K562 (cell line): ENCODE measurements at regions not wholly inside any gene's neighbourhood (a gene's known extent, or its start where the extent isn't known, plus 50 kb on each side); places are given as distances from the start of the nearest gene placed in this dataset.

ENCODE experiments used
- ATAC-seq: fragments of 200-7000 bp; cut with Tn5 transposase; 3 replicates; pipeline ENCODE4 v1.9.1; 2020; ENCODE audit warnings: moderate library complexity
- BruUV-seq: library from RNA; stranded (reverse); fragments of 400-500 nt; replicated peaks from 2 replicates; lab custom pipeline; 2021; lab: Mats Ljungman, UMichigan
- CTCF ChIA-PET: fragments of 300-600 bp; formaldehyde crosslinking; extraction: SDS; loops from one replicate; lab custom pipeline; 2021; ENCODE audit warnings: low intra/inter-chr PET ratio; lab: Yijun Ruan, JAX
- POLR2A ChIA-PET: fragments of 300-600, 350-650 bp; sonication (Branson Sonifier 250); formaldehyde crosslinking; extraction: SDS; loops from one replicate; lab custom pipeline; 2021; ENCODE audit warnings: antibody characterized with exemption, inconsistent platforms; lab: Yijun Ruan, JAX
- DNase-seq, 4 experiments: peaks; one replicate each; pipeline versions ENCODE4 v3.0.0 to v3.0.0-alpha.2; 2011 to 2018; ENCODE audit warnings: low spot score in 3 of 4, mixed read lengths in 3 of 4; ENCODE audit errors: extremely low read depth in 1 of 4
- FAIRE-seq: peaks from 2 replicates; lab custom pipeline; 2011; peaks lifted over from hg19 to GRCh38; lab: Jason Lieb, UNC
- H2AFZ ChIP-seq: 2 replicates; pipeline ENCODE4 v1.6.0; 2011; ENCODE audit warnings: low read depth, low read length, control low read depth, inconsistent platforms
- H3K27ac ChIP-seq: fragments of 200-600 bp; 3 replicates; pipeline ENCODE4 v1.8.0; 2011; ENCODE audit warnings: low read depth, mild to moderate bottlenecking, control low read depth, inconsistent platforms, low read length, moderate library complexity, mixed read lengths; ENCODE audit errors: extremely low read depth
- H3K27me3 ChIP-seq, 2 experiments: fragments of 300-600 bp in 1 of 2; 2 replicates in 1 of 2; 3 replicates in 1 of 2; pipeline versions ENCODE4 v1.6.0 to v1.8.0; 2011; ENCODE audit warnings: inconsistent platforms in 2 of 2, low read length in 2 of 2, mild to moderate bottlenecking in 1 of 2, mixed read lengths in 1 of 2, moderate library complexity in 1 of 2; ENCODE audit not compliant: control insufficient read depth in 2 of 2, insufficient read depth in 2 of 2
- H3K36me3 ChIP-seq: fragments of 300-600 bp; 3 replicates; pipeline ENCODE4 v1.8.0; 2011; ENCODE audit warnings: mild to moderate bottlenecking, low read length, inconsistent platforms; ENCODE audit not compliant: control insufficient read depth, insufficient read depth
- H3K4me1 ChIP-seq, 2 experiments: fragments of 200-600 bp in 1 of 2; replicated peaks in 1 of 2; 2 replicates in 1 of 2; 3 replicates in 1 of 2; pipeline versions ENCODE4 v1.5.1 to v1.8.0; 2011; ENCODE audit warnings: inconsistent platforms in 2 of 2, low read length in 2 of 2, mild to moderate bottlenecking in 1 of 2, mixed read lengths in 1 of 2, moderate library complexity in 1 of 2; ENCODE audit not compliant: control insufficient read depth in 2 of 2, insufficient read depth in 2 of 2
- H3K4me2 ChIP-seq: 2 replicates; pipeline ENCODE4 v1.6.1; 2011; ENCODE audit warnings: low read length, control low read depth, inconsistent platforms, mixed read lengths; ENCODE audit not compliant: insufficient read depth
- H3K4me3 ChIP-seq: fragments of 200-600 bp; sonication (generic), shearing (Covaris generic); 2 replicates; pipeline ENCODE4 v1.5.1; 2016; ENCODE audit warnings: control low read depth, inconsistent platforms
- H3K79me2 ChIP-seq: fragments of 200-600 bp; 3 replicates; pipeline ENCODE4 v1.8.0; 2011; ENCODE audit warnings: low read length, inconsistent platforms; ENCODE audit not compliant: control insufficient read depth, insufficient read depth
- H3K9ac ChIP-seq, 2 experiments: 2 replicates each; pipeline versions ENCODE4 v1.6.0 to v1.6.1; 2011; ENCODE audit warnings: low read depth in 2 of 2, low read length in 2 of 2, control low read depth in 1 of 2, inconsistent platforms in 1 of 2, mild to moderate bottlenecking in 1 of 2, mixed read lengths in 1 of 2; ENCODE audit not compliant: insufficient read depth in 1 of 2
- H3K9me1 ChIP-seq: one replicate; pipeline ENCODE4 v1.6.0; 2011; ENCODE audit warnings: inconsistent platforms, mild to moderate bottlenecking, low read length, moderate library complexity; ENCODE audit not compliant: control insufficient read depth, insufficient read depth
- H3K9me3 ChIP-seq: replicated peaks from 2 replicates; pipeline ENCODE4 v1.5.1; 2011; ENCODE audit warnings: low read depth, low read length, inconsistent platforms; ENCODE audit not compliant: control insufficient read depth, insufficient read depth
- H4K20me1 ChIP-seq: replicated peaks from 2 replicates; pipeline ENCODE4 v1.6.1; 2011; ENCODE audit warnings: low read length, inconsistent platforms, mixed read lengths; ENCODE audit not compliant: control insufficient read depth, insufficient read depth
- ADNP ChIP-seq: fragments of 200-800 bp; sonication (Bioruptor generic); IDR thresholded peaks from 2 replicates; pipeline ENCODE4 v1.6.1; 2016; ENCODE audit warnings: missing genetic modification characterization, missing compliant biosample characterization
- HNRNPUL1 ChIP-seq: fragments of 200-400 bp; formaldehyde crosslinking; IDR thresholded peaks from 2 replicates; pipeline ENCODE4 v1.6.1; 2017; ENCODE audit warnings: low read length
- PTBP1 ChIP-seq: fragments of 200-400 bp; formaldehyde crosslinking; IDR thresholded peaks from 2 replicates; pipeline ENCODE4 v1.6.1; 2017; ENCODE audit warnings: low read depth, low read length
- STAT5A ChIP-seq: IDR thresholded peaks from 2 replicates; pipeline ENCODE4 v1.6.1; 2012; ENCODE audit warnings: low read length, inconsistent platforms, borderline replicate concordance
- TCF7 ChIP-seq: sonication (generic); IDR thresholded peaks from 2 replicates; pipeline ENCODE4 v1.6.1; 2016; ENCODE audit warnings: antibody characterized with exemption, borderline replicate concordance
- ZBTB7A ChIP-seq: IDR thresholded peaks from 2 replicates; pipeline ENCODE4 v1.6.1; 2011; ENCODE audit warnings: low read depth, mild to moderate bottlenecking, low read length, moderate library complexity, borderline replicate concordance; ENCODE audit not compliant: control insufficient read depth
- ZNF274 ChIP-seq: IDR thresholded peaks from 2 replicates; pipeline ENCODE4 v1.6.1; 2011; ENCODE audit warnings: low read depth, mild to moderate bottlenecking, low read length, moderate library complexity, borderline replicate concordance
- ZNF584 ChIP-seq: fragments of 200-800 bp; sonication (Bioruptor generic); IDR thresholded peaks from 2 replicates; pipeline ENCODE4 v1.6.1; 2016; ENCODE audit warnings: low read depth, mild to moderate bottlenecking, missing genetic modification characterization, missing compliant biosample characterization
- ZSCAN32 ChIP-seq: fragments of 450-650 bp; formaldehyde crosslinking; IDR thresholded peaks from 2 replicates; pipeline ENCODE4 v1.4.0; 2020; ENCODE audit warnings: mild to moderate bottlenecking, moderate library complexity
- in situ Hi-C: fragments of 300-500 bp; cut with MboI; formaldehyde crosslinking; loops from 4 replicates; pipeline ENCODE4 v1.15.0; 2018; ENCODE audit warnings: inconsistent platforms, mixed read lengths
- intact Hi-C: fragments of 100-400 bp; cut with micrococcal nuclease; formaldehyde crosslinking; loops from 2 replicates; pipeline ENCODE4 v1.14.2; 2022
- TF ChIP-seq, protein P1 (sequence below): fragments of 250-450 bp; sonication (Bioruptor Pico); IDR thresholded peaks from 2 replicates; pipeline ENCODE4 v1.8.0; 2021; ENCODE audit warnings: borderline replicate concordance, mild to moderate bottlenecking, moderate library complexity; ENCODE audit not compliant: poor library complexity, severe bottlenecking
- TF ChIP-seq, protein P2 (sequence below), 2 experiments: fragments of 450-650 bp; formaldehyde crosslinking in 1 of 2; IDR thresholded peaks; 2 replicates each; pipeline versions ENCODE4 v1.4.0 to v1.6.1; 2014 to 2020; ENCODE audit warnings: mild to moderate bottlenecking in 2 of 2, borderline replicate concordance in 1 of 2, low read depth in 1 of 2
- TF ChIP-seq, protein P3 (sequence below): IDR thresholded peaks from 3 replicates; pipeline ENCODE4 v1.6.1; 2011; ENCODE audit warnings: borderline replicate concordance, mild to moderate bottlenecking, moderate library complexity; ENCODE audit not compliant: insufficient read length; ENCODE audit errors: extremely low read depth

DNA sequence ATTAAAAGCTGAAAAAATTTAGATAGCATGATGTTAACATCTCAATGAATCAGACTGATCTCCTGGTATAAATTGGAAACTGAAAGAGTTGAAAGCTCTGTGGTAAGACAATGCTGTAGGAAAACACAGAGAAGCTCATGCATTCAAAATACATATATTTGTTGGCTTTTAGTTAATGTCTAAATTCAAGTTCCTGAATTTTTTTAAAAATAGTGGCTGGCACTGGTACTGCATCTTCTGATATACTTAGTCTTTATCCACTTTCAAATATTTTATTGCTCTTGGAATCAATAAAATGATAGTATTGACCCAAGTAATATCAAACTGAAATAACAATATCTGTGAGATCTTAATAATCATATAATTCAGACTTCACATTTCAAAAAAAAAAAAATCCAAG is 151.4 kb upstream of the FIGN start:
- no TSS peak for BruUV-seq
- intact Hi-C loops = no loop called here
- Histone ChIP-seq H3K27me3 (no peaks in the 10 kb centered on the region), H3K4me3 (no peak overlapping the region), H3K4me2 (no peak overlapping the region), H3K9ac (no peak overlapping the region), H3K4me1 (no peaks in the 10 kb centered on the region), H3K9me3 (0 out of 2 replicates have a peak, but pooled peaks cover under 1% of the 10 kb centered on the region), H2AFZ (no peak overlapping the region), H3K79me2 (no peaks in the 10 kb centered on the region), H3K36me3 (no peaks in the 10 kb centered on the region), H4K20me1 (no peaks in the 10 kb centered on the region), H3K27ac (no peak overlapping the region), H3K9me1 (no peaks in the 10 kb centered on the region)
- CTCF ChIA-PET = no interaction called here
- FAIRE-seq (no peak), DNase-seq (no peak), ATAC-seq (no peak)
- POLR2A ChIA-PET = no interaction called here
- in situ Hi-C loops = no loop called here
- no peak for TF ChIP-seq ZNF274
- TF ChIP-seq TCF7 = no peak
- no peak for TF ChIP-seq HNRNPUL1
- TF ChIP-seq ZNF584 (CRISPR knock-in tag) = no peak
- TF ChIP-seq, protein P1, sequence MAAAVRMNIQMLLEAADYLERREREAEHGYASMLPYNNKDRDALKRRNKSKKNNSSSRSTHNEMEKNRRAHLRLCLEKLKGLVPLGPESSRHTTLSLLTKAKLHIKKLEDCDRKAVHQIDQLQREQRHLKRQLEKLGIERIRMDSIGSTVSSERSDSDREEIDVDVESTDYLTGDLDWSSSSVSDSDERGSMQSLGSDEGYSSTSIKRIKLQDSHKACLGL = no peak
- TF ChIP-seq, protein P2, sequence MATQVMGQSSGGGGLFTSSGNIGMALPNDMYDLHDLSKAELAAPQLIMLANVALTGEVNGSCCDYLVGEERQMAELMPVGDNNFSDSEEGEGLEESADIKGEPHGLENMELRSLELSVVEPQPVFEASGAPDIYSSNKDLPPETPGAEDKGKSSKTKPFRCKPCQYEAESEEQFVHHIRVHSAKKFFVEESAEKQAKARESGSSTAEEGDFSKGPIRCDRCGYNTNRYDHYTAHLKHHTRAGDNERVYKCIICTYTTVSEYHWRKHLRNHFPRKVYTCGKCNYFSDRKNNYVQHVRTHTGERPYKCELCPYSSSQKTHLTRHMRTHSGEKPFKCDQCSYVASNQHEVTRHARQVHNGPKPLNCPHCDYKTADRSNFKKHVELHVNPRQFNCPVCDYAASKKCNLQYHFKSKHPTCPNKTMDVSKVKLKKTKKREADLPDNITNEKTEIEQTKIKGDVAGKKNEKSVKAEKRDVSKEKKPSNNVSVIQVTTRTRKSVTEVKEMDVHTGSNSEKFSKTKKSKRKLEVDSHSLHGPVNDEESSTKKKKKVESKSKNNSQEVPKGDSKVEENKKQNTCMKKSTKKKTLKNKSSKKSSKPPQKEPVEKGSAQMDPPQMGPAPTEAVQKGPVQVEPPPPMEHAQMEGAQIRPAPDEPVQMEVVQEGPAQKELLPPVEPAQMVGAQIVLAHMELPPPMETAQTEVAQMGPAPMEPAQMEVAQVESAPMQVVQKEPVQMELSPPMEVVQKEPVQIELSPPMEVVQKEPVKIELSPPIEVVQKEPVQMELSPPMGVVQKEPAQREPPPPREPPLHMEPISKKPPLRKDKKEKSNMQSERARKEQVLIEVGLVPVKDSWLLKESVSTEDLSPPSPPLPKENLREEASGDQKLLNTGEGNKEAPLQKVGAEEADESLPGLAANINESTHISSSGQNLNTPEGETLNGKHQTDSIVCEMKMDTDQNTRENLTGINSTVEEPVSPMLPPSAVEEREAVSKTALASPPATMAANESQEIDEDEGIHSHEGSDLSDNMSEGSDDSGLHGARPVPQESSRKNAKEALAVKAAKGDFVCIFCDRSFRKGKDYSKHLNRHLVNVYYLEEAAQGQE (IDR thresholded peaks at IDR 0.05; ENCODE audit: borderline replicate concordance) = no peak
- TF ChIP-seq, protein P2 (CRISPR knock-in tag; IDR thresholded peaks at IDR 0.05; ENCODE audit: low read depth) = no peak
- TF ChIP-seq ZSCAN32 (CRISPR knock-in tag) = no peak
- TF ChIP-seq, protein P3, sequence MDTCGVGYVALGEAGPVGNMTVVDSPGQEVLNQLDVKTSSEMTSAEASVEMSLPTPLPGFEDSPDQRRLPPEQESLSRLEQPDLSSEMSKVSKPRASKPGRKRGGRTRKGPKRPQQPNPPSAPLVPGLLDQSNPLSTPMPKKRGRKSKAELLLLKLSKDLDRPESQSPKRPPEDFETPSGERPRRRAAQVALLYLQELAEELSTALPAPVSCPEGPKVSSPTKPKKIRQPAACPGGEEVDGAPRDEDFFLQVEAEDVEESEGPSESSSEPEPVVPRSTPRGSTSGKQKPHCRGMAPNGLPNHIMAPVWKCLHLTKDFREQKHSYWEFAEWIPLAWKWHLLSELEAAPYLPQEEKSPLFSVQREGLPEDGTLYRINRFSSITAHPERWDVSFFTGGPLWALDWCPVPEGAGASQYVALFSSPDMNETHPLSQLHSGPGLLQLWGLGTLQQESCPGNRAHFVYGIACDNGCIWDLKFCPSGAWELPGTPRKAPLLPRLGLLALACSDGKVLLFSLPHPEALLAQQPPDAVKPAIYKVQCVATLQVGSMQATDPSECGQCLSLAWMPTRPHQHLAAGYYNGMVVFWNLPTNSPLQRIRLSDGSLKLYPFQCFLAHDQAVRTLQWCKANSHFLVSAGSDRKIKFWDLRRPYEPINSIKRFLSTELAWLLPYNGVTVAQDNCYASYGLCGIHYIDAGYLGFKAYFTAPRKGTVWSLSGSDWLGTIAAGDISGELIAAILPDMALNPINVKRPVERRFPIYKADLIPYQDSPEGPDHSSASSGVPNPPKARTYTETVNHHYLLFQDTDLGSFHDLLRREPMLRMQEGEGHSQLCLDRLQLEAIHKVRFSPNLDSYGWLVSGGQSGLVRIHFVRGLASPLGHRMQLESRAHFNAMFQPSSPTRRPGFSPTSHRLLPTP = no peak
- TF ChIP-seq ADNP (tag) = no peak
- no peak for TF ChIP-seq PTBP1
- no peak for TF ChIP-seq ZBTB7A
- no peak for TF ChIP-seq STAT5A
